NB4 (cell line): ENCODE measurements at regions not wholly inside any gene's neighbourhood (a gene's known extent, or its start where the extent isn't known, plus 50 kb on each side); places are given as distances from the start of the nearest gene placed in this dataset.

Source experiments
- DNase-seq: peaks from one replicate; pipeline ENCODE4 v3.0.0; 2010; ENCODE audit warnings: low read depth
- H3K4me3 ChIP-seq: one replicate; pipeline ENCODE4 v1.5.1; 2011; ENCODE audit warnings: mild to moderate bottlenecking, low read depth, low read length, moderate library complexity
- MYC ChIP-seq: IDR thresholded peaks from 2 replicates; pipeline ENCODE4 v1.6.1; 2011; ENCODE audit warnings: low read depth, low read length
- POLR2A ChIP-seq: IDR thresholded peaks from 2 replicates; pipeline ENCODE4 v1.6.1; 2011; ENCODE audit warnings: mild to moderate bottlenecking; ENCODE audit not compliant: insufficient read length; ENCODE audit errors: extremely low read depth
- TF ChIP-seq, protein P1 (sequence below): IDR thresholded peaks from 2 replicates; pipeline ENCODE4 v1.6.1; 2011; ENCODE audit warnings: low read depth, low read length
- TF ChIP-seq, protein P2 (sequence below): IDR thresholded peaks from one replicate; pipeline ENCODE4 v1.5.1; 2012; ENCODE audit warnings: low read depth, low read length

DNA sequence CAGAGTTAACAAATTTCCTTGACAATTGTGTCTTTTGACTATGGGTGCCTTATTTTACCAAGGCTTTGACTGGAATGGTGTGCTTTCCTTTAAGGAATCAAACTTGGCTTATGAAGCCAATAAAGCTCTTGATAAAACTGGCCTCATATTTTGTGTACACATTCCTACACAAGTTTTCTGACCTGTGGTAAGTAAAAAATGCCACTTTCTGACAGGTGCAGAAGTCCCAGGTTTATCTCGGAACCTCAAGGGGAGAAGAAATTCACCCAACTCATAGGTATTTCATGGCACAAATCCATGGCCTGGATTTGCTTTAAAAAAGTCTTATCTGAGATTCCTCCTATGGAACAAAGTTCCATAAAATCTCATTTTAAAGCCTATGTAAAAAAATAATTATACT, 880.6 kb upstream of the LRATD1 start:
- DNase-seq, result no peak
- no peak overlapping the region for H3K4me3 ChIP-seq
- TF ChIP-seq MYC (no peak), POLR2A (no peak)
- TF ChIP-seq, protein P1, sequence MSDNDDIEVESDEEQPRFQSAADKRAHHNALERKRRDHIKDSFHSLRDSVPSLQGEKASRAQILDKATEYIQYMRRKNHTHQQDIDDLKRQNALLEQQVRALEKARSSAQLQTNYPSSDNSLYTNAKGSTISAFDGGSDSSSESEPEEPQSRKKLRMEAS, result no peak
- TF ChIP-seq, protein P2, sequence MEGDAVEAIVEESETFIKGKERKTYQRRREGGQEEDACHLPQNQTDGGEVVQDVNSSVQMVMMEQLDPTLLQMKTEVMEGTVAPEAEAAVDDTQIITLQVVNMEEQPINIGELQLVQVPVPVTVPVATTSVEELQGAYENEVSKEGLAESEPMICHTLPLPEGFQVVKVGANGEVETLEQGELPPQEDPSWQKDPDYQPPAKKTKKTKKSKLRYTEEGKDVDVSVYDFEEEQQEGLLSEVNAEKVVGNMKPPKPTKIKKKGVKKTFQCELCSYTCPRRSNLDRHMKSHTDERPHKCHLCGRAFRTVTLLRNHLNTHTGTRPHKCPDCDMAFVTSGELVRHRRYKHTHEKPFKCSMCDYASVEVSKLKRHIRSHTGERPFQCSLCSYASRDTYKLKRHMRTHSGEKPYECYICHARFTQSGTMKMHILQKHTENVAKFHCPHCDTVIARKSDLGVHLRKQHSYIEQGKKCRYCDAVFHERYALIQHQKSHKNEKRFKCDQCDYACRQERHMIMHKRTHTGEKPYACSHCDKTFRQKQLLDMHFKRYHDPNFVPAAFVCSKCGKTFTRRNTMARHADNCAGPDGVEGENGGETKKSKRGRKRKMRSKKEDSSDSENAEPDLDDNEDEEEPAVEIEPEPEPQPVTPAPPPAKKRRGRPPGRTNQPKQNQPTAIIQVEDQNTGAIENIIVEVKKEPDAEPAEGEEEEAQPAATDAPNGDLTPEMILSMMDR, result no peak

- TF ChIP-seq, protein P1, result no peak
- TF ChIP-seq MYC, result no peak
- TF ChIP-seq, protein P2, result no peak
- no peak for TF ChIP-seq POLR2A
- H3K4me3 ChIP-seq, result no peak overlapping the region
- no peak for DNase-seq
Observed at GRCh38 chr2:13758412-13758811, 874.1 kb upstream of the LRATD1 start.

- DNase-seq, result no peak
- H3K4me3 ChIP-seq, result no peak overlapping the region
- TF ChIP-seq, protein P2, result no peak
- TF ChIP-seq, protein P1, result no peak
- TF ChIP-seq POLR2A, result no peak
- TF ChIP-seq MYC, result no peak
Observed at GRCh38 chr2:13768274-13768673, 864.2 kb upstream of the LRATD1 start.

GRCh38 chr2:13770279-13770678, 862.2 kb upstream of the LRATD1 start:
- DNase-seq, result no peak
- H3K4me3 ChIP-seq, result no peak overlapping the region
- TF ChIP-seq MYC (no peak), POLR2A (no peak)
- TF ChIP-seq, protein P1, result no peak
- TF ChIP-seq, protein P2, result no peak

- H3K4me3 ChIP-seq, result no peak overlapping the region
- TF ChIP-seq MYC, result no peak
- TF ChIP-seq POLR2A, result no peak
- TF ChIP-seq, protein P2, result no peak
- TF ChIP-seq, protein P1, result no peak
- no peak for DNase-seq
Observed at GRCh38 chr2:13779996-13780395, 852.5 kb upstream of the LRATD1 start.
